SK-N-SH treated with all-trans-retinoic acid at 6 μM for 48 hours (cell line): ENCODE measurements at regions not wholly inside any gene's neighbourhood (a gene's known extent, or its start where the extent isn't known, plus 50 kb on each side); places are given as distances from the start of the nearest gene placed in this dataset.

Experiments
- ARNTL ChIP-seq: fragments of 450-650 bp; formaldehyde crosslinking; IDR thresholded peaks from 2 replicates; pipeline ENCODE4 v1.5.0; 2020; ENCODE audit warnings: low read depth, mild to moderate bottlenecking, moderate library complexity, borderline replicate concordance
- CSDC2 ChIP-seq: fragments of 250-450 bp; sonication (Bioruptor Pico); IDR thresholded peaks from 2 replicates; pipeline ENCODE4 v1.5.0; 2020; ENCODE audit warnings: mild to moderate bottlenecking, moderate library complexity
- PPARA ChIP-seq: fragments of 250-450 bp; sonication (Bioruptor Pico); IDR thresholded peaks from 2 replicates; pipeline ENCODE4 v1.5.0; 2020; ENCODE audit warnings: mild to moderate bottlenecking, borderline replicate concordance
- ZC3H10 ChIP-seq: fragments of 250-450 bp; sonication (Bioruptor Pico); IDR thresholded peaks from 2 replicates; pipeline ENCODE4 v1.5.1; 2021; ENCODE audit warnings: mild to moderate bottlenecking, moderate library complexity
- ZNF565 ChIP-seq: fragments of 450-650 bp; formaldehyde crosslinking; conservative IDR thresholded peaks from 2 replicates; pipeline ENCODE4 v1.5.0; 2020; ENCODE audit warnings: low read depth, mild to moderate bottlenecking, moderate library complexity

DNA sequence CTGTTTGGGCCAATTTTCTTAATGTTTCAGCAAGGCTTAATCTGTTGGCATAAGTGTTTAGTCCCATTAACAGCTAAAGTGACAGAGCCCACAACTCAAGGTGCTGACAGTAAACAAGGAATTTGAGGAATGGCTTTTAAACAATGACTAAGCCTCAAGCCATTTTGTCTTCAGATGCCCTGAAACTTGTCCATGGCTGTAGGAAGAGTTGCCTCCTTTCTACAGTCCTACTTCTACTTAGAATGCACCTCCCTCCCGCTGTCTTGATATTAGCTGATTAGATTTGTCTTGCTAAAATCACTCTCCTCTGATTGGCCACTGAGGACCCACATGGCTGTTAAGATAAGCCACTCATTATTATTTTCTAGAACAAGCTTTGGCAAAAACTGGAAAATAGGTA, 188.4 kb upstream of the OTX2 start:
- TF ChIP-seq ZNF565 (CRISPR knock-in tag) (no peak), CSDC2 (CRISPR knock-in tag) (no peak), PPARA (CRISPR knock-in tag) (no peak), ZC3H10 (CRISPR knock-in tag) (no peak), ARNTL (CRISPR knock-in tag) (no peak)
